HG02870 (cell line): ENCODE measurements at regions not wholly inside any gene's neighbourhood (a gene's known extent, or its start where the extent isn't known, plus 50 kb on each side); places are given as distances from the start of the nearest gene placed in this dataset.

Experiments used
- ATAC-seq: cut with Tn5 transposase; IDR thresholded peaks from one replicate; pipeline ENCODE4 v1.9.1; 2021; ENCODE audit warnings: mild to moderate bottlenecking, moderate library complexity; ENCODE audit not compliant: unreplicated experiment

DNA sequence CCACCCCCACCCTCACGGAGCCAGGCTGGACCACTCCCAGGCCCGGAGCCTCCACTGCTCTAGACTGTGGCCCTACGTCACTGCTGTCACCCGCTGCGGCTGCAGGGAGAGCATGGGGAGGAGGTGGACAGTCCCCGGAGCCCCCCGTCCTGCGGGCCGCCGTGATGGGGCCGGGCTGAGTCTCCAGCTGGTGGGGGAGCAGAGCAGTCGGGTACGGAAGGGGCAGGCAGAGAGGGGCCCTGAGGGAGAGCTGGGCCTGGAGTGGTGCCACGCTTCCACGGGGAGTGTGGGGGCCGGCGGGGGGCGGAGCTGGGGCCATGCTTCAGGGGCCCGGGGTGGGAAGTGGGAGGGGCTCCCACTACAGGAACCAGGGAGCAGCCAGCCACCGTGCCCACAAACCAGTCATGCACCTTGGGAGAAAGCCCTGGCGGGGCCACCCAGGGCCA, 98.9 kb upstream of the KCNK1 start:
- ATAC-seq, result no peak

DNA sequence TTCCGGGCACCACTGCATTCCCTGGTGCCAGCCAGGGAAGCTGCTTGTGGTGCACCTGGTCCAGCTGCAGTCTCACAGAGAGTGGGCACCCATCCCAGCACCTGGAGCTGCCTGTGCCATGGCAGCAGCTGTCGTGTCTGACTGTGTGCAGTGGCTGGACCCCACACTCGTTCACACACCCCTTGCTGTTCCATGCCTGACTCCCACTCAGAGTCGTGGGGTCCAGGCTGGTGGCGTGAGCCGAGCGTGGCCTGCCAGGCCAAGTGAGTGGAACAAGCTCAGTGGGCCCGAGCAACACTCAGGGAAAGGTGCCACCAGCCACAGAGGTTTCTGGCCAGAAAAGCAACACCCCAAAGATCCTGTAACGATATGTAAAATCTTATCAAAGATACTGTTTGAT, 97.2 kb upstream of the KCNK1 start:
- no peak for ATAC-seq

DNA sequence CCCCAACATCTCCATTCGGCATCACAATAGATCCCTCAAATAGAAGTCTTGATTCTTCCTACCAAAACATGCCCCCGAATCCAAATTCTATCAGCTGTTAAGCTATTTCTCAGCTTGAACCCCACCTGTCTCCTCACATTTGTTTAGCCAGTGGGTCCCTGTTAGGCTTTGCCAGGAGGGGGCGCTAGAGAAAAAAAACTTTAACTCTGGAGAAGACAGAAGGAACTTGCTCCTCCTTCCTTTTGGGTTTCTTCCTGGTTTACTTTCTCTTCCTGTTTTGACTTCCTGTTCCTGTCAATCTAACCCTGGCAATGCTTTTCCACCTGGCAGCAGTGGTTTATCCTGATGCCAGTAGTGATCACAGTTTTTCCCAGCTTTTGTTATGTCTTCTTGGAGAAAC, 95.6 kb upstream of the KCNK1 start:
- no peak for ATAC-seq

DNA sequence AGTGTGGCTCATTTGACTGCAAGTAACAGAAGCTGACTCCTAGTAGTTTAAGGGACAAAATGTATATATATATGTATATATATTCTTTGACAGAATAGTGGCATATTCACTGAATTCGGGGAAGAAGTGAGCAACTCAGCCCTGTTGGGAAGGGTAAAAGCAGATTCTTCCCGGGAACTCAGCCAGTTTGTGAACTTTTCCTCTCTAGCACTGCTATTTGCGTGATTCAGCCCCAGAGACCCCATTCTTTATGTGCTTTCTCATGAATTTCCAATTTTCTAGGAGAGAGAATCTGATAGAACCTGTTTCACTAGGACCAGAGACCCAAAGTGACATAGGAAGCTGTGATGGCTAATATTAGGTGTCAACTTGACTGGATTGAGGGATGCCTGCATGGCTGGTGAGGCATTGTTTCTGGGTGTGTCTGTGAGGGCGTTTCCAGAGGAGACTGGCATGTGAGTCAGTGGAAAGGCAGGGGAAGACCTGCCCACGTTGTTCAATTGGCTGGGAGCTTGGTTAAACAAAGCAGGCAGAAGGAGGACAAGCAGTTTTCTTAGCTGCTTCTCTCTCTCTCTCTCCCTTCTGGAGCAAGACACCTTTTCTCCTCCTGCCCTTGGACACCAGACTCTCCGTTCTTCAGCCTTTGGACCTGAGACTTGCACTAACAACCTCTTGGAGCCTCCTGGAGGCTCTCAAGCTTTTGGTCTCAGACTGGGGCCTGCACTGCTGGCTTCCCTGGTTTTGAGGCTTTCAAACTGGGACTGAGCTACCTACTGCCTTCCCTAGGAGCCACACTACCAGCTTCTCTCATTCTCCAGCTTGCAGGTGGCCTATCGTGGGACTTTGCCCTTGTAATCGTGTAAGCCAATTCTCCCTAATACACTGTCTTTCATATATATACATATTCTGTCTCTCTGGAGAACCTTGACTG, 93.4 kb upstream of the KCNK1 start:
- no peak for ATAC-seq

DNA sequence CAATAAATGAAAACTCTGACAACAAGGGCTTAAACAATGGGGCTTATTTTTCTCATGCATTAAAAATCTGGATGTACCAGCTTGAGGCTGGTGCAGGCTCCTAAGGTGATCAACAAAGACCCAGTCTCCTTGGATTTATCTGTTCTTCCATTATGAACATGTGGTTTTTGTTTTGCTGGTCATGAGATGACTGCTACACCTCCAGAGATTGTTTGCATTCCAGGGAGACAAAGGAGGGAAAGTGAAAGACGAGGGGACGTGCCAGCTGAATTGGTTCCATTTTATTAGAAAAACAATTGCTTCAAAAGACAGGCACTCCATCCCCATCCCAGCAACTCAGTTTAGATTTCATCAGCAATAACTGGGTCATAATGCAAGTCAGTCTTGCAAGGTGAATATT, 90.9 kb upstream of the KCNK1 start:
- no peak for ATAC-seq

DNA sequence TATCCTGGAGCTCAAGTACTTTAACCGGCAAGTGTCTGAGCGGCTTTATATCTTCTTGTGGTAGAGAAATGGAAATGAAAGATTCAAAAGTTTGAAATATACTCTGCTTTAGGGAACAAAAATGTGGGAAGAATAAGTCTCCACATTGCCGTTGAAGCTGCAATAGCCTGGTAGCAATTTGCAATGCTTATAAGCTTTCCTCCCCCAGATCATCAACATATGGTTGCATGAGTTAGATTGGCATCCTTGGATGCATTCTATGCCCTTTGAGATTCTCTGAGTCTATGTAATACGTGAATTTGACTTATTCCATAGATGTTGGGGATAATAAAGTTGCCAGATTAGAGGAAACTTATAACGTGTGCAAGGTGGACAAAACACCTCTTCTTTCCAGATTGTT, 86.1 kb upstream of the KCNK1 start:
- ATAC-seq, result no peak

DNA sequence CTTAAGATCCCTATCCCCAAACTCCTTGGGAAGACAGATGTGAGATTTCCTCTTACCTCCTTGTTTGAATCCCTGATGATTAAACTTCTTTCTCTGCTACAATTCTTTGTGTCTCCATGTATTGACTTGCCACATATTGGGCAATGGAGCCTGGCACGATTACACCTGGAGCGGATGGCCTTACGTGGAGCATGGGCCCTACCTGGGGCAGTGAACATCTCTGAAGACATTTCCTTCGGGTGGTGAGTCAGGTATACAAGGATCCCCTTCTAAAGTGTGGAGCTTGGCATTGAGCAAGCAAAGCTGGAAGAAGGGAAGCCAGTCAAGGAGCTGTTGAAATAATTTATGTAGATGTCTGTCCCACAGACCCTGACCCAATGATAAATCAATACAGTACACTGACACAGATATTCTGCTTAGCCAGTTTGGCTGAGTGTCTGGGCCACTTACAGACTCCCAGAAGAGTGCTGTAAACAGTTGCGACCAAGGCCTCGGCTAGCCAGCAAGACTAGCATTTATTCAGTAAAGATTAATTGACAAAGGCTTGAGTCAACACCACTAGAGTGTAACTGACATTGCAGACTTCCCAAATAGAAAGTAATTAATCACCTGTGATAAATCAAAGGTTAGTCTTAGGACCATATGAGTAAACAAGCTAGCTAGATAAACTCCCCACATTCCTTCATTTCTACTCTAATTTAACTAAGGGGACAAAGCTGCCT, 83.1 kb upstream of the KCNK1 start:
- no peak for ATAC-seq

DNA sequence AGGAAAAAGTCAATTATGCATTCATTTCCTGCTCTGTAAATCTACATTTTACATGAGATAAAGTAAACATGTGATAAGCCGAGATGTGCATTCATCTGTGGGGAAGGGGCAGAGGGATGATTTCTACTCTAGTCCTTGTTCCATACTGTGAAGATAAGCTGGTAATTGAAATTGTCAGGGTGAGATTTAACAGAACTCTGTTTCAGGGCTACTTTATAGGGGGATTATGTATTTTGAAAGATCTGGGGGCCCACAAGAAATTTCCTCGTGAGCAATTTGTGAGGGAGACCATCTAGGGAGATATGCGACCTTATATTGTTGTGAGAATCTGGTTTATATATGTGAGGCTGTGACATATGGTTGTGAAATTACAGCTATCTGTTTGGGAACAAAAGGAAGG, 73.1 kb upstream of the KCNK1 start:
- ATAC-seq, result no peak

DNA sequence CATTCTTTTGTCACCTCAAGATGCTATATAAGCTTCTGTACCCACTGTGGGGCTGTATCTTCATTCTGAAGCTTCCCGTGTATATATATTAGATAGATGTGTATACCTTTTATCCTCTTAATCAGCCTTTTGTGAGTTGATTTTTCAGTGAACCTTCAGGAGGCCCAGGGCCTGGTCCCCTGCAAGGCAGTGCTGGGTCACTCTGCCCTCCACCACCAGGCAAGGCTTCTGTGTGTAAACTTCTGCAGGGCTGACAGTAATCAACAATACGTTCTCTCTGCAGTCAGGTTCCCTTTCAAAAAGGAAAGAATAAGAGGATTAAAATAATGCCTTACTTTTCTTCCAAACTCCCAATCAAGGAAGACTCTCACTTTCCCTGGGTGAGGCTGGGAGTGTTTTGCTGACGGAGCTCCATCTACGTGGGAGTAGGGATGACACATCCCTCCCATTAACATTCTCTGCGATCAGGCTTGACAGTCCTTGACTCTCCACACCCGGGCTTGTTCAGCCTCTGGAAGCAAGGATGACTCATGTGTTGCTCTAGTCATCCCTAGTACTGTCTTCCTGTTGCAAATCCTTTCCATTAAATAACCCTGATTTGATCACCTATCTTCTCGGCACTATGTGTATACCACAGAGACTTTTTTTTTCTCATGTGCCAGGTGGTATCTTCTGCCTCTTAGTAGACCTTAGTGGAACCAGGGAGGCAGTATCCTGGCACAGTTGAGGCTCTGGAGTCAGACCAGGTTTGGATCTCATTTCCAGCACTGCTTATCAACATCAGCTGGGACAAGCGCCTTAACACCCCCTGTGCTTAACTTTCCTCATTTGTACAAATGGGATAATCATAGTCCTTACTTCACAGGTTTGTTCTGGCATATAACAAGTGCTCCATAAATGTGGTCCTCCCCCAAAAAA, 70.3 kb upstream of the KCNK1 start:
- ATAC-seq, result no peak

DNA sequence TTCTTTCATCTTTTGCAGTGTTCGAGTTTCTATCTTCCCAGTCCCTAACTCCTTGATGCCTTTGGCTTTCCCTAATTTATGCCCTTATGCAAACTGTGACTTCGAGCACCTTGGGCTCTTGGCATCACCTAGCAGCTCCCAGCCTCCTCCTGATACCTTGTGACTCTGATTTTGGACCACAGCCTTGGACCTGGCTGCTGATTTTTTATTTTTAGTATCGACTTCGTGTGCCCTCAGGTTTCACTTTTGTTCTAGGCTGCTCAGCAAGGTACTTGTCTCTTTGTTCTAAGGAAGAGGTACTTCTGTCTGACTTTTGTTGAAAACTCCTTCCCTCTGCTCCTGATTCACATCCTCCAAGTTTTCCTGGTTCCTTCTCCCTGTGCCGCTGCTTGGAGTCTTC, 69.6 kb upstream of the KCNK1 start:
- no peak for ATAC-seq

DNA sequence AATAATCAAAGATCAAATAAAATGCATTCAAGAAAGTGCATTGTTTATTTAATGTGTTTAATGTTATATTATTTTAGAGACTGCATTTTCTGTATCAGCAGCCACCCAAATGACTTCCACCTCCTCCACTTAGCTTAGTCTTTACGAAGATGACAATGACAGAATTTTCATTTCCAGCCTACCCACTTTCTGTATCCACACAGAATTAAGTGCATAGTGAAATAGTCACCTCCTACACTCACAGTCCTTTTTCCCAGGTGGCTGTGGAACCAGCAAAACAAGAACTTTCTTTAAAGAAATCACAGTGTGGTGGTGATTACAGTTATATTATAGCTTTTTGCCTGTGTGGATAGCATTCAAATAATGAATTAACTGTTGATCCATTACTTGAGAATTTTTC, 66.2 kb upstream of the KCNK1 start:
- ATAC-seq, result no peak

DNA sequence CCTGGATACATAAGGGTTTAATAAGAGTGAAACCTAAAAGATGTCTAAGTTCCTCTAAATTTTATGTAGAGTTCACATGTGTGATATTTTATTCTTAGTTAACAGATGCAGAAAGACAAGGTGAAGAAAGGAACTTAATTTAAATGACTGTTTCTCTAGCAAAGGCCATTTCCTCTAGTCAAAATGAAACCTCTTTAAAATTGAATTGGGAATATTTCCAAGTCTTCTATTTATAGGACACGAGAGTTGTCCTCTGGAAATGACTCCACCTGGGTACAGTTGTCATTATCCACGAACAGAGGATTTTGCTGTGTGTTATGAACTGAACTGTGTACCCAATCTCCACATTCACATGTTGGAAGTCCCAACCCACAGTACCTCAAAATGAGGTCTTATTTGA, 64.5 kb upstream of the KCNK1 start:
- ATAC-seq, result no peak

DNA sequence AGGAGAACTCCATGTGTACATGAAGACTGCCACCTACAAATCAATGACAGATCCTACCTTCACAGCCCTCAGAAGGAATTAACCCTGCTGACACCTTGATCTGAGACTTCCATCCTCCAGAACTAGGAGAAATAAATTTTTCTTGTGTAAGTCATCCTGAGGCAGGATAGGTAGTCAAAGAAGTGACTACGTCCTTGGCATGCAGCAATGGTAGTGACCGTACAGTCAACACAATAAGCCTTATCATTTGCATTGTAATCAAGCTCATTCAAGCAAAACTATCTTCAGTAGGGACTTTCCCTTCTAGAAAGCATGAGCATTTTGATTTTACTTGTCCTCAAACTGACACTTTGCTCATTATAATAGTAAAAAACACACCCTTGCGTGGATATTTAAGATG, 64.0 kb upstream of the KCNK1 start:
- no peak for ATAC-seq

DNA sequence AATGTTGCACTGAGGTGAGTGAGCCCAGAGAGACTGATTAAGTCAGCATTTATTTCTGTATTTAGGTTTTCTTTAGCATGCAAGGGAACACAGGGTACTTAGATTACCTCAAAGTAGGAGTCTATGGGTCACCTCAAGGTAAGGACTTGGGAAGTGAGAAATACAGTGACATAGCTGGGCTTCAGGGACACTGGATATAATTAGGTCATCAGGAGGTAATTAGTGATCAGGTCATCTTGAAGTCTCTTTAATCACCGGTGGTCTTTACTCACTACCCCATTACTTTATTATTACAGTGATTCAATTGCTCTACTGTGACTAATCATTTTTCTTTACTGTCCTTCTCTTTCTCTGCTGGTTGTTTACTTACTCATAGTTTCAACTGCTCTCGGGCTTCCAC, 59.9 kb upstream of the KCNK1 start:
- ATAC-seq, result no peak

DNA sequence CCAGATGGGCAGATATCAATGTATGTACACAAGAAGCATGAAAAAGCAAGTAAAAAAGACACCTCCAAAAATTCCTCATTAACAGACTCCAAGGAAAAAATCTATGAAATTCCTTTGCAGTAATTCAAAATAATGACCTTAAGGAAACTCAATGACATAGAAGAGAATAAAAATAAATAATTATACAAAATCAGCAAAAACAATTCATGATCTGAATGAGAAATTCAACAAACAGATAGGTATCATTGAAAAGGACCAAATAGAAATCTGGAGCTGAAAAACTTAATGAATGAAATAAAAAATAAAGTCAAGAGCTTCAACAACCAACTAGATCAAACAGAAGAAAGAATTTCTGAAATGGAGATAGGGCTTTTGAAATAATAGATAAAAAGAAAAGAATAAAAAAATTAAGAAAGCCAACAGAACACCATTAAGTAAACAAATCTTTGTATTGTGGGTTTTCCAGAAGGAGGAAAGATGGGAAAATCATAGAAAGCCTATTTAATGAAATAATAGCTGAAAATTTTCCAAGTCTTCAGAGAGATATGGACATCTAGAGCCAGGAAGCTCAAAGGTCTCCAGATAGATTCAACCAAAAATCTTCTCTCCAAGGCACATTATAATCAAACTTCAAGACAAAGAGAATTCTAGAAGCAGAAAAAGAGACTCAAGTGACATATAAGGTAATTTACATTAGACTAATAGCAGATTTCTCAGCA, 52.0 kb upstream of the KCNK1 start:
- no peak for ATAC-seq
